CD4-positive, alpha-beta T cell treated with Interleukin-15 for 1 hour (primary cell): ENCODE measurements at regions not wholly inside any gene's neighbourhood (a gene's known extent, or its start where the extent isn't known, plus 50 kb on each side); places are given as distances from the start of the nearest gene placed in this dataset.
A peak's percentile ranks its signal among the peaks of the same experiment; 100 is the strongest.

Source experiments
- DNase-seq: peaks from one replicate; pipeline ENCODE4 v3.0.0-alpha.2; 2020

- no peak for DNase-seq
Measured at GRCh38 chr12:131610891-131611290, 100.0 kb upstream of the SFSWAP start.

- no peak for DNase-seq
Measured at GRCh38 chr12:131611416-131612091, 99.3 kb upstream of the SFSWAP start.

GRCh38 chr12:131612092-131612755 lies 98.7 kb upstream of the SFSWAP start:
- DNase-seq, result no peak

- no peak for DNase-seq
Measured at GRCh38 chr12:131613186-131613585, 97.7 kb upstream of the SFSWAP start.

GRCh38 chr12:131613678-131614077 lies 97.2 kb upstream of the SFSWAP start:
- no peak for DNase-seq

- no peak for DNase-seq
Measured at GRCh38 chr12:131615326-131616042, 95.4 kb upstream of the SFSWAP start.

- DNase-seq, result no peak
Measured at GRCh38 chr12:131616043-131616700, 94.7 kb upstream of the SFSWAP start.

- DNase-seq, result no peak
Measured at GRCh38 chr12:131616738-131617137, 94.2 kb upstream of the SFSWAP start.

GRCh38 chr12:131617179-131617578 lies 93.7 kb upstream of the SFSWAP start:
- no peak for DNase-seq

- no peak for DNase-seq
Measured at GRCh38 chr12:131617596-131618302, 93.1 kb upstream of the SFSWAP start.

- no peak for DNase-seq
Measured at GRCh38 chr12:131618303-131618658, 92.6 kb upstream of the SFSWAP start.

- DNase-seq, result no peak
Measured at GRCh38 chr12:131618701-131619100, 92.2 kb upstream of the SFSWAP start.

GRCh38 chr12:131619106-131619642 lies 91.7 kb upstream of the SFSWAP start:
- no peak for DNase-seq

- no peak for DNase-seq
Measured at GRCh38 chr12:131619736-131620506, 91.0 kb upstream of the SFSWAP start.

GRCh38 chr12:131620520-131620919 lies 90.4 kb upstream of the SFSWAP start:
- DNase-seq, result no peak

- DNase-seq, result no peak
Measured at GRCh38 chr12:131620946-131621681, 89.8 kb upstream of the SFSWAP start.

- DNase-seq, result no peak
Measured at GRCh38 chr12:131621701-131622421, 89.0 kb upstream of the SFSWAP start.

- no peak for DNase-seq
Measured at GRCh38 chr12:131622422-131622955, 88.4 kb upstream of the SFSWAP start.

- DNase-seq, result peak; percentile 13
Measured at GRCh38 chr12:131623404-131624368, 87.2 kb upstream of the SFSWAP start.
